Upper lobe of left lung (tissue), 4 donors: ENCODE measurements at regions not wholly inside any gene's neighbourhood (a gene's known extent, or its start where the extent isn't known, plus 50 kb on each side); places are given as distances from the start of the nearest gene placed in this dataset.

Source experiments
- EP300 ChIP-seq, 4 donors: sonication (generic); formaldehyde crosslinking; IDR thresholded peaks; one replicate each; pipeline ENCODE4 v1.5.1; 2017; ENCODE audit warnings: antibody characterized with exemption in 4 of 4, control low read depth in 2 of 4
- POLR2A ChIP-seq, 4 donors: fragments of 450-650 bp; IDR thresholded peaks; one replicate each; pipeline ENCODE4 v1.5.1; 2016 to 2017; ENCODE audit warnings: antibody characterized with exemption in 4 of 4, mild to moderate bottlenecking in 2 of 4
- TF ChIP-seq, protein P1 (sequence below), 6 experiments: fragments of 450-650 bp in 4 of 6; fragments of 200-600 bp in 2 of 6; sonication (generic) in 2 of 6; IDR thresholded peaks; one replicate each; pipeline ENCODE4 v1.5.1; 2016 to 2019; ENCODE audit warnings: antibody characterized with exemption in 6 of 6

DNA sequence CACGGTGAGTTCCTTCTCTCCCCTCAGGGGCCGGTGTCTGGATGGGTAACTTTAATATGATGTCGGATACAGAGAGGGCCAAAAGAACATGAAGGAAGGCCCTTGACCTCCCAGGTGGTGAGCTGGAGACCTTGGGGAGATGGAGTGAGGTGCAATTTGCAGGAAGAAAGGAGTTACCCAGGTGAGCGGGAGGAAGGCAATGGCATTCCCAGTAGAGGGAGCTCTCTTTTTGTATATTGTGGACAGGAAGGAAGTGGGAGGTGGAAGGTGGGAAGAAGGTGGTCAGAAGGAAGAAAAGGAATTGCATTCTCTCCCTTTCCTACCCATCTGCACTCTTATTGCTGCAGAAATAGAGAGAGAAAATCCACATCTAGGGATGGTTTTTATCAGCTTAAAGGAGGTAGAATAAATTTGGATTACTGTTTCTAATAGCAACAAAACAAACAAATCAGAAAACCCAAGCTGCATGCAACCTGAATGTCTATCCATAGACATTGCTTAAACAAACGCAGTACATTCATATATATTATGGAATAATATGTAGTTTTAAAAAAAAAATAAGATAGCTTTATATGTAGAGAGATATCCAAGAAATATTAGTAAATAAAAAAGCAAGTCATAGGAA lies 169.0 kb upstream of the TSC22D2 start:
- TF ChIP-seq POLR2A (IDR thresholded peaks at IDR 0.05) (no peak), EP300 (IDR thresholded peaks at IDR 0.05) (no peak)
- TF ChIP-seq, protein P1, sequence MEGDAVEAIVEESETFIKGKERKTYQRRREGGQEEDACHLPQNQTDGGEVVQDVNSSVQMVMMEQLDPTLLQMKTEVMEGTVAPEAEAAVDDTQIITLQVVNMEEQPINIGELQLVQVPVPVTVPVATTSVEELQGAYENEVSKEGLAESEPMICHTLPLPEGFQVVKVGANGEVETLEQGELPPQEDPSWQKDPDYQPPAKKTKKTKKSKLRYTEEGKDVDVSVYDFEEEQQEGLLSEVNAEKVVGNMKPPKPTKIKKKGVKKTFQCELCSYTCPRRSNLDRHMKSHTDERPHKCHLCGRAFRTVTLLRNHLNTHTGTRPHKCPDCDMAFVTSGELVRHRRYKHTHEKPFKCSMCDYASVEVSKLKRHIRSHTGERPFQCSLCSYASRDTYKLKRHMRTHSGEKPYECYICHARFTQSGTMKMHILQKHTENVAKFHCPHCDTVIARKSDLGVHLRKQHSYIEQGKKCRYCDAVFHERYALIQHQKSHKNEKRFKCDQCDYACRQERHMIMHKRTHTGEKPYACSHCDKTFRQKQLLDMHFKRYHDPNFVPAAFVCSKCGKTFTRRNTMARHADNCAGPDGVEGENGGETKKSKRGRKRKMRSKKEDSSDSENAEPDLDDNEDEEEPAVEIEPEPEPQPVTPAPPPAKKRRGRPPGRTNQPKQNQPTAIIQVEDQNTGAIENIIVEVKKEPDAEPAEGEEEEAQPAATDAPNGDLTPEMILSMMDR (IDR thresholded peaks at IDR 0.05), result peak in 2 of 6 experiments; percentile 20 to 24
